Lung (tissue), 11 donors: ENCODE measurements at regions not wholly inside any gene's neighbourhood (a gene's known extent, or its start where the extent isn't known, plus 50 kb on each side); places are given as distances from the start of the nearest gene placed in this dataset.

Source experiments
- ATAC-seq: fragments of 200-7000 bp; cut with Tn5 transposase; one replicate; pipeline ENCODE4 v1.9.1; 2020; ENCODE audit warnings: moderate number of reproducible peaks; ENCODE audit not compliant: insufficient read depth, low FRiP score
- DNase-seq, 3 donors: peaks; one replicate each; pipeline ENCODE4 v3.0.0-alpha.2; 2013 to 2017
- H3K27ac ChIP-seq, 2 donors: one replicate each; pipeline ENCODE4 v1.5.1; 2013; ENCODE audit warnings: mild to moderate bottlenecking in 2 of 2, moderate library complexity in 2 of 2, control low read depth in 1 of 2, inconsistent platforms in 1 of 2, low read depth in 1 of 2, low read length in 1 of 2
- H3K27me3 ChIP-seq, 3 donors: one replicate each; pipeline ENCODE4 v1.5.1; 2013; ENCODE audit warnings: low read length in 2 of 3; ENCODE audit not compliant: control insufficient read depth in 3 of 3, insufficient read depth in 3 of 3
- H3K36me3 ChIP-seq, 4 donors: one replicate each; pipeline ENCODE4 v1.5.1; 2013; ENCODE audit warnings: low read length in 4 of 4, mild to moderate bottlenecking in 1 of 4, moderate library complexity in 1 of 4; ENCODE audit not compliant: control insufficient read depth in 4 of 4, insufficient read depth in 4 of 4
- H3K4me1 ChIP-seq, 5 donors: one replicate each; pipeline ENCODE4 v1.5.1; 2013; ENCODE audit warnings: low read length in 5 of 5, mild to moderate bottlenecking in 2 of 5, moderate library complexity in 1 of 5; ENCODE audit not compliant: control insufficient read depth in 5 of 5, insufficient read depth in 5 of 5
- H3K4me3 ChIP-seq: one replicate; pipeline ENCODE4 v1.5.1; 2013; ENCODE audit warnings: mild to moderate bottlenecking, control low read depth, moderate library complexity
- H3K9ac ChIP-seq, 2 donors: one replicate each; pipeline ENCODE4 v1.5.1; 2013; ENCODE audit warnings: low read length in 2 of 2, control low read depth in 1 of 2; ENCODE audit not compliant: insufficient read depth in 1 of 2
- H3K9me3 ChIP-seq, 4 donors: one replicate each; pipeline ENCODE4 v1.5.1; 2013; ENCODE audit warnings: low read length in 3 of 4, mild to moderate bottlenecking in 1 of 4, moderate library complexity in 1 of 4; ENCODE audit not compliant: control insufficient read depth in 4 of 4, insufficient read depth in 3 of 4
- whole genome bisulfite sequencing, 2 donors: extraction: QIAGEN DNeasy Blood & Tissue Kit; methylation state at CpG; one replicate each; pipeline ENCODE4 v1.1.7; 2013; 5-methylcytosine and 5-hydroxymethylcytosine counted together
- TF ChIP-seq, protein P1 (sequence below): IDR thresholded peaks from 2 replicates; pipeline ENCODE4 v1.5.1; 2012; ENCODE audit warnings: mild to moderate bottlenecking; ENCODE audit errors: control extremely low read depth, extremely low read depth
- donor health status: control.
- donor health status: control.
- donor health status: Bipolar disorder and iron deficiency.
- donor health status: healthy.
- donor health status: DM: yes; HTN: yes; CAD: no.

GRCh38 chr14:80117876-80118275 is 93.4 kb downstream of the DIO2 start:
- 65 to 77% methylated on average over 1 of the region's 1 CpG for WGBS, 2 donors
- no peak for ATAC-seq

DNA sequence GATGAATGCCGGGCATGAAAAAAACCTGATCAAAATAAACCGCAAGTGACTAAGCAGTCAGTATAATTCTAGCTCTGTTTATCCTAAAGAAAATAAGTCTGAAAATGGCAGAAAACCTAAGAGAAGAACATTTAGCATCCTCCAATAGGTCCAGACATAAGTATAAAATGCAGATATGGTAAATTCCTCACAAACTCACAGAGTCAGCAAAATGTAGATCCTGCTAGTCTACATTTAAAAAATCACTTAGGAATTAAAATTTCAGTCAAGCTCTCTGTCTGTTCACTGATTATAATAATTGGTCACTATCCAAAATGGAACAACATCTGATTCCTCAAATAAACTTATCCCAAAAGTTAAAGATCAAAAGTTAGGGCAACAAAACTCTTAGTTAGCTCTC is 95.1 kb downstream of the DIO2 start:
- Histone ChIP-seq H3K4me3 (no peak overlapping the region), H3K9ac (no peak overlapping the region), H3K4me1 (no peaks in the 10 kb centered on the region), H3K36me3 (no peaks in the 10 kb centered on the region), H3K9me3 (peaks cover 0 to 2% (median 0%) of the 10 kb centered on the region in 4 donors), H3K27me3 (no peaks in the 10 kb centered on the region), H3K27ac (no peak overlapping the region)
- DNase-seq, result no peak
- TF ChIP-seq, protein P1, sequence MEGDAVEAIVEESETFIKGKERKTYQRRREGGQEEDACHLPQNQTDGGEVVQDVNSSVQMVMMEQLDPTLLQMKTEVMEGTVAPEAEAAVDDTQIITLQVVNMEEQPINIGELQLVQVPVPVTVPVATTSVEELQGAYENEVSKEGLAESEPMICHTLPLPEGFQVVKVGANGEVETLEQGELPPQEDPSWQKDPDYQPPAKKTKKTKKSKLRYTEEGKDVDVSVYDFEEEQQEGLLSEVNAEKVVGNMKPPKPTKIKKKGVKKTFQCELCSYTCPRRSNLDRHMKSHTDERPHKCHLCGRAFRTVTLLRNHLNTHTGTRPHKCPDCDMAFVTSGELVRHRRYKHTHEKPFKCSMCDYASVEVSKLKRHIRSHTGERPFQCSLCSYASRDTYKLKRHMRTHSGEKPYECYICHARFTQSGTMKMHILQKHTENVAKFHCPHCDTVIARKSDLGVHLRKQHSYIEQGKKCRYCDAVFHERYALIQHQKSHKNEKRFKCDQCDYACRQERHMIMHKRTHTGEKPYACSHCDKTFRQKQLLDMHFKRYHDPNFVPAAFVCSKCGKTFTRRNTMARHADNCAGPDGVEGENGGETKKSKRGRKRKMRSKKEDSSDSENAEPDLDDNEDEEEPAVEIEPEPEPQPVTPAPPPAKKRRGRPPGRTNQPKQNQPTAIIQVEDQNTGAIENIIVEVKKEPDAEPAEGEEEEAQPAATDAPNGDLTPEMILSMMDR, result no peak
- 79 to 97% methylated on average over 2 of the region's 2 CpGs for WGBS, 2 donors
- ATAC-seq, result no peak

More at GRCh38 chr14:80117876-80118275, 93.4 kb downstream of the DIO2 start:
- H3K9ac ChIP-seq, result no peak overlapping the region
- H3K27me3 ChIP-seq, result no peaks in the 10 kb centered on the region
- no peak overlapping the region for H3K4me3 ChIP-seq
- TF ChIP-seq, protein P1, result no peak
- no peak overlapping the region for H3K27ac ChIP-seq
- DNase-seq, result no peak
- H3K9me3 ChIP-seq, result peaks cover 0 to 2% (median 0%) of the 10 kb centered on the region in 4 donors
- no peaks in the 10 kb centered on the region for H3K36me3 ChIP-seq
- H3K4me1 ChIP-seq, result no peaks in the 10 kb centered on the region

DNA sequence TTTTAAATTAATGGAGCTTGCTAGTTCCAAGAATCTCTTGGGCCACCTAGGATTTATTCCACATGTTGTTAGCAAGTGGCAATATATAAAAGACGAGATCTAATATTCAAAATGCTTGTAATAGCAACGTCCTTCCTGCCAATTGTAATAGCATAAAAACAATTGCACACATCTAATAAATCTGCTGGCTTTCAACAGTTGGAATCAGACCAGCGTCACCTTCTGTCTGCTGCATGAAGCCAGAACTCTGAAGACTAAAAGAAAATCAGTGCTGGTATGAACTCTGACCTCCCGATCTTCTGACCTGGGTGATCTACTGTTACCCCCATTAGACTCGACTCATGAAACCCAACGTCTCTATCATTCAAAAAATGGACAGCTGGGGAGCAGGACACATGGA is 100.6 kb downstream of the DIO2 start:
- WGBS, 2 donors, result 59 to 74% methylated on average over 6 of the region's 6 CpGs
- Histone ChIP-seq H3K4me1 (peaks cover 0 to 6% (median 0%) of the 10 kb centered on the region in 5 donors), H3K36me3 (no peaks in the 10 kb centered on the region), H3K9ac (no peak overlapping the region), H3K27ac (no peak overlapping the region), H3K9me3 (peaks cover 0 to 5% (median 0%) of the 10 kb centered on the region in 4 donors), H3K4me3 (no peak overlapping the region), H3K27me3 (no peaks in the 10 kb centered on the region)
- TF ChIP-seq, protein P1, result no peak
- ATAC-seq (no peak), DNase-seq (peak in 2 of 3 donors; percentile 20 to 29)

GRCh38 chr14:80109055-80109454 is 102.2 kb downstream of the DIO2 start:
- Histone ChIP-seq H3K9me3 (peaks cover 0 to 5% (median 0%) of the 10 kb centered on the region in 4 donors), H3K9ac (no peak overlapping the region), H3K27me3 (no peaks in the 10 kb centered on the region), H3K27ac (no peak overlapping the region), H3K4me3 (no peak overlapping the region), H3K36me3 (no peaks in the 10 kb centered on the region), H3K4me1 (peaks cover 0 to 6% (median 0%) of the 10 kb centered on the region in 5 donors)
- 79 to 86% methylated on average over 1 of the region's 1 CpG for WGBS, 2 donors
- no peak for ATAC-seq
- no peak for DNase-seq
- TF ChIP-seq, protein P1, result no peak
